Stimulated activated naive CD4-positive, alpha-beta T cell treated with Interleukin-2 at 50 U/mL for 16 hours (primary cell): ENCODE measurements at regions not wholly inside any gene's neighbourhood (a gene's known extent, or its start where the extent isn't known, plus 50 kb on each side); places are given as distances from the start of the nearest gene placed in this dataset.

ENCODE experiments used
- DNase-seq: peaks from one replicate; lab custom pipeline; 2025; lab: John Stamatoyannopoulos, UW

GRCh38 chr9:29830821-29831220 lies 2257.5 kb upstream of the C9orf72 start:
- no peak for DNase-seq

- no peak for DNase-seq
These were observed 2265.3 kb upstream of the C9orf72 start for GRCh38 chr9:29838491-29839020.

DNA sequence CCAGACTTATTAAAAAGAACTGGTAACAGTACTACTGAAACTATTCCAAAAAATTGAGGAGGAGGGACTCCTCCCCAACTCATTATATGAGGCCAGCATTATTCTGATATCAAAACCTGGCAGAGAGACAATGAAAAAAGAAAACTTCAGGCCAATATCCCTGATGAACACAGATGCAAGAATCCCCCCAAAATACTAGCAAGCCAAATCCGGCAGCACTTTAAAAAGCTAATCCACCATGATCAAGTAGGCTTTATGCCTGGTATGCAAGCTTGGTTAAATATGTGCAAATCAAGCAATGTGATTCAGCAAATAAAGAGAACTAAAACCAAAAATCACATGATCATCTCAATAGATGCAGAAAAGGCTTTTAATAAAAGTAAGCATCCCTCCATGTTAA lies 2271.0 kb upstream of the C9orf72 start:
- DNase-seq: no peak

DNA sequence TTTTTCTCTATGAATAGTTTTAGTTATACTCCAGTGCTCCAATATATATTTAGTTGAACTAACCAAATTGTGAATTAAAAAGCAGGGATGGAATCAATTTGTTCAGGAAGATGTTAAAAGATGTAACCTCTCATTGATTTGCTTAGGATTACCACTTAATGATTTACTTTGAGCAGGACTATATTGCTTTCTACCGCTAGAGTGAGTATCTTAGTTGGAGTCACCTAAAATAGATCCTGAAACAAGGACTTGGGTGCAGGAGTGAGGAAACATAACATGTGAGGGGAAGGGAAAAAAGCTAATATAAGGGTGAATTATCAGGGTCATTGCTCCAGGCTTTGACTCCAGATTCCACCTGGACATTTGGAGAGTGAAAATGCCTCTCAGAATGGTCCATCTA lies 2277.4 kb upstream of the C9orf72 start:
- DNase-seq: no peak

DNA sequence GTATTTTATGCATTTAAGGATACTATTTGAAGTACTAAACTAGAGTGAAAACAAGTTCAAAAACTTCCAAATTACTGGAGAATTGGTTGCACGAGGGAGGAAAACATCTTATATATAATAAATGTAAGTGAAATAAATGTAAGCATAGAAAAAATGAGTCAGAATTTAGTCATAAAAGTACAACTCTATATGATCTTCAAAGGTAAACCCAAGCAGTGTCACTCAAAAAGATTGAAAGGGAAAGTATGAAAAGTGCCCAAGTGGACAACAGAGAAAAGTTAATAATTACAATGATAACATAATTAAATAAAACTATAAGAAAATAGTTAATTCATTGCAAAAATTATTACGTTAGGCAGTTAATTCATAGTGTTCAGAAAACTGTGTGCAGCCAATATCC lies 2288.5 kb upstream of the C9orf72 start:
- DNase-seq: no peak

DNA sequence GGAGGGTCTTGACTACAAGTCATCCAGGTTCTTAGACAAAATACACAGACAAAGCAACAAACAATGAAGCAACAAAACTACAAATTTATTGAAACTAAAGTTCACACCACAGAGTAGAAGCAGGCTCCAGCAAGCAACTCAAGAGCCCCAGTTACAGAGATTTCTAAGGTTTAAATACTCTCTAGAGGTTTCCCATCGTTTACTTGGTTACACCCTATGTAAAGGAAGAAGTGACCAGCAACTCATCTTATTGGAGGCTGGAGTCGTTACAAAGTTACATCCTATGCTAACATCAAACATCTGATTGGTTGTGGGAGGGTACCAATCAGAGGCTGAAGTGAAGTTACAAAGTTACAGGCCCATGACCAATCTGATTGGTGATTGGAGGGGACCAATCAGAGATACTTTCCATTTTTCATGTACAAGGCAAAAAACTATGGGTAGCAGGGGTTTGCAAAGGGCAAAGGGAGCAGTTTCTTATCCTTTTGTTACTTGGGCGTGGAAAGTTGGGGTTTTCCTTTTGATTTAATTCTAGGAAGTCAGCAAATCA lies 2292.6 kb upstream of the C9orf72 start:
- no peak for DNase-seq

DNA sequence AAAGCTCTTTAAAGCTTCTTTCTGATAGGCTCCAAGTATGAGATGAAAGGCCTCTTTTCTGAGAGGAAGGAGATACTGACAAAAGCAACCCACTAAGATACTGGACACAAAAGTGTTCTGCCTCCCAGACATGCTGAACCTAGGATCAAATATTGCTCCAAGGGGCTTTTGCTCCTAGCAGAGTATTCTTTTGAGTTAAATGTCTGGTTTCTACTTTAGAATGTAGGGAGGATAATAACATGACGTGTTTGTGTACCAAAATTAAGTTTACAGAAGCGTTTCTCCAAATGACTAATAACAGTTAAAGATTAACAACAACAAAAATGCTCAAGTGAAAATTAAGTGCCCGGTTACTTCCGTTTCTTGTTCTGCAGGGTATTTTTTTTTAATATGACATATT lies 2293.3 kb upstream of the C9orf72 start:
- no peak for DNase-seq

DNA sequence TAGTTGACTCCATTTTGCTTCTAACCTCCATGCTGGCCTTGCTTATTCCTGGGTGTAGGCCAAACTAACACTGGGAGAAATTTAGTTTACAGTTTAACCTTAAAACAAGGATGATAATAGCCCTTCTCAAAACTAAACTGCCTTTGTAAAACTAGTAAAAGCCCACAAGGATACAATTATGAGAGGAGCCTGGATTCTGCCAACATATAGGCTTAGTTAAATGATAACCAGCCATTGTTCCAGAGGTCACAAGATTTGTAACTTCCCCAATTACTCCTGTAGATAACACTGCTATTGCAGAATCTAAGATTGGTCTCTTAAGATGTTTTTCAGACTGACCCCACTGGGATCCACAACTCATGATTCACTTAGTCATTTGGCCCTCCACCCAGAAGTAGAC lies 2300.3 kb upstream of the C9orf72 start:
- DNase-seq: no peak

DNA sequence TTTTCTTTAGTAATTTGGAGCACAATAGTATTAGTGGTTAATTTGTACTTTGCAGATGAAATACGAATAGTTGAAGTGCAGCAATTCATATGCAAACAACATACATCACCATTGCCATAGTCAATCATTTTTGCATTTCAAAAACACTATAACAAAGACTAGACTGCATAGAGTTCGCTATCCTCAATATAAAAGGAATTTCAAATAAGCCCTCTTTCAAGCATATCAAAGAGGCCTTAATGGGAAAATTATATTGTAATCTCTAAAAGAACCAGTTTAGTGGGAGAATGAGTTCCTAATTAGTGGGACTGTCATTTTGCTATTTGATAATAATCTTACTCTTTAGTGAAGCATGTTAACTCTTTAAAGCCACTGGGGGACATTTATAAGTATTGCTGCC lies 2302.3 kb upstream of the C9orf72 start:
- DNase-seq: no peak

DNA sequence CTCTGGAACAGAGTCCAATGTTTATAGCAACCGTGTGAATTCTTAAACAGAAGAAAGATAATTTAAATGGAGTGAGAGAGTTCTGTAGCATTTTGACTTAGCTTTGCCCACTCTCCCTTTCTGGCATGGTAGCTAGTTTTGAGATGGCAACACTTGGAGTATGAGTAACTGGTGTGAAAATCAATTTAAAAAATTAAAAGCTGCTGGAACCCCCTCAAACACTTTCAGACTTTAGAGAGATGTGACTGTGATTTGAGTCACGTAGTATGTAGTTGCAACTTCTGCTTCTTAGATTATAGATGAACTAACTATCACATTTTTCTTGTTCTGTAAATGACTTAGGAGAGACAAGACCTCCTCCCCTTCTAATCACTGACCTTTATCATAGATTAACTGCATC lies 2309.5 kb upstream of the C9orf72 start:
- DNase-seq: no peak

DNA sequence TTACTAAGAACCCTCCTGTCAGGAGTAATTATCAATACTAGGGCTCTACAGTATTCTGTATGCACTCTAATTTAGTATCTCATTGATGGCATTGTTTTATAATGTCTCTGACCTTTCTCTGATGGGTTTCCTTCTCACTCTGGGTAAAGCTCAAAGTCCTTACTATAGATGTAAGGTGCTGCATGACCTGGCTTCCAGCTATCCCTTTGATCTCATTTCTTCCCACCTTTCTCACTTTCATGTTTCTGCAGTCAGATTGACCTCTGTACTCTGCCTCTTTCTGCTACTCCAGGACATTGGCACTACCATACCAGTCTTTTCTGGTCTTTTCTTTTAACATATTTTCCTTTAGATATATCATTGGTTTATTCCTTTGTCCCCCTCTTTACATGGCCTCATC lies 2332.8 kb upstream of the C9orf72 start:
- DNase-seq: no peak

DNA sequence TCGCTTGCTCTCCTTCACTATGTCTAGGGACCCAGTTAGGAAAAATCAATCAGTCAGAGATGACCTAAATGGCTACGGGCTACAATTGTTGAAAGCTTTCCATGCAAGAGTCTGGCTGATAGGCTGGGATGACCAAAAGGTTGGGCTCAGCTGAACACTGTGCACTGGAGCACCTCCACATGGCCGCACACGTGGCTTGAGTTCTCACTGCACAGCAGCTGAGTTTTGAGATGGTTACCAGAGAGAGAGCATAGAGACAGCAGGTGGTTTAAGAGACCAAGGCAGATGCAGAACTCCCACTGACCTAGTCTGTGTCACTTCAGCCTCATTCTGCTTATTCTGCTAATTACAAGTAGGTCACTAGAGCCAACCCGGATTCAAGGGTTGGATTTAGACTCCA lies 2354.8 kb upstream of the C9orf72 start:
- DNase-seq: no peak

GRCh38 chr9:29939559-29939958 lies 2366.3 kb upstream of the C9orf72 start:
- DNase-seq: no peak

GRCh38 chr9:29945012-29945411 lies 2371.7 kb upstream of the C9orf72 start:
- DNase-seq: no peak

DNA sequence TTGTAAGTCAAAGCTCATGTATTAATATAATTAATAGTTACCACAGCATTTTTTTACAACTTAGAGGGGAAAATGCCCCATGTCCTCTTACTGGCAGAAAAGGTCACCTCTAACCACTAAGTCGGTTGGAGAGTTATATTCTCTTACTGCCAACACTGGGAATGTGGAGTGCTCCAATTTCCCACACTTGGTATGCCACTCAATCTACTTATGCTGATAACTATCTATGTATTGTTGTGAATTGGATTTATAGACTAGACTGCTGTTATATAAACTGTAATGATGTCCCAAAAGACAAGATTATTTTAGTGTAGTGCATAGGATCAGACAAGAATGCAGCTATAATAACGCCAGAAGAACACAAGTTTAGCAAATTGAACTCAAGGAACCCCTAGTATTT lies 2385.2 kb upstream of the C9orf72 start:
- no peak for DNase-seq

- no peak for DNase-seq
These were observed 2392.6 kb upstream of the C9orf72 start for GRCh38 chr9:29965834-29966233.

DNA sequence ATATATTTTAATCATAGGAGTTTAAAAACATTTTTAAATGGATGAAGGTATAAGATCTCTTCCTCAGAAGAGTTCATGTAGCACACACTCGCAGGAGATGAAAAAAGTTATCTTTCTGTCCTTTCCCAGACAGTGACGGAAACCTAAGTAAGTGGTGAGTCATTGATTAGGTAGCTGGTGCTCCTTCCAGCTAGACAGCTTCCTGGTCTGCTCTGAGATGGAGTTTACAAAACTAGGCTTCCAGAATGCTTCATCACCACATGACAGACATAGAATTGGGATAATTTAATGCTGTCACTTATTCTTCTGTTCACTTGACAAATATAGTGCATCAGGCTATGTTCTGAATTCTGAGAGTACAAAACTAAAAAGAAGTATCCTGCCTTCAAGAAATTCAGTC lies 2393.0 kb upstream of the C9orf72 start:
- no peak for DNase-seq

GRCh38 chr9:29968831-29969230 lies 2395.6 kb upstream of the C9orf72 start:
- DNase-seq: no peak

- DNase-seq: no peak
These were observed 2396.1 kb upstream of the C9orf72 start for GRCh38 chr9:29969408-29969807.

DNA sequence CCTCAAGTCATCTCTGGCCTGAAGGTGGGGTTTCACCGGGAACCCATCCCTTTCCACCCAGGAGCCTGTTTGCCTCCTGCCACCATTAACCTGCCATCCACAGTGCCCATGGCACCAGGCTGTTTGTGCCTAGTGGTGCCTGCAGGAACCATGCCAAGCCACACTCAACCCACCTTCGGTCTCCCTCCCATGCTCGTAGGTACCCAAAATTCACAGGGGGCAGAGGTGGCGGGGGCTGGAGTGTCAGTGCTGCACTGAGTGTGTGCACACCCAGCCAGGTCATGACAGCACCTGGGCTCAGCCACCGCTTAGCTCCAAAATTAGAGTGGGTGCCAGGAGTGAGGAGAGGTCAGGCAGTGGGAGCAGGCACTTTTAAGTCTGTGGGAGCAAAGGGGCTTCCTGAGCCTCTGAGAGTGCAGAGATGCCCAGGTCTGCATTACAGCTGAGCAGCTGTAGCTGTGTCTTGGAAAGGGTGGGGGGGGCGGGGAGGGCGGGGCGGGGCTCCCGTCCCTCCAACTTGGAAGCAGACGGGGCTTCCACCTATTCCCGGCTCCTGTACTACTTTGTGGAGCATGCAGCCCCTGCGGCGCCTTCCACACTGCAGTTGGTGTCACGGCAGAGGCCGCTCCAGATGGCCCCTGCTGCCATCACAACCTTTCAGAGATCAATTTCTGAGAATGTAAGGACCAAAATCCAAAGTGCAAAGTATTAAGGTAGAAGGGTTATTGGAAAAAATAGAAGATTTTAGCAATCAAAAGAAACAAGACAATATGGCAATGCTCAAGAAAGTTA lies 2396.8 kb upstream of the C9orf72 start:
- no peak for DNase-seq

- no peak for DNase-seq
These were observed 2400.9 kb upstream of the C9orf72 start for GRCh38 chr9:29974197-29974596.

GRCh38 chr9:29976981-29977380 lies 2403.7 kb upstream of the C9orf72 start:
- no peak for DNase-seq

DNA sequence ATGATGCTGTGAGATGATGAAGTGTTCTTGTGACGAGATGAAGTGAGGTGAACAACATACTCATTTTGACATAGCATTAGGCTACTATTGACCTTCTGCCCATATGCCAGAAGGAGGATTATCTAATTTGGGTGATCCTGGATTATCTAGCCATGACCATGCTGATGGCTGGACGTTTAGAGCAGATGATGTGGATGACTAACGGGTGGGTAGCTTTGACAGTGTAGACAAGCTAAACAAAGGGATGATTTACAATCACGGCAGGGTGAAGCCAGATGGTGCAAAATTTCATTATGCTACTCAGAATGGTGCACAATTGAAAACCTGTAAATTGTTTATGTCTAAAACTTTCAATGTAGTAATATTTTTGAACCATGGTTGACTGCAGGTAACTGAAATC lies 2403.4 kb upstream of the ACO1 start:
- no peak for DNase-seq

DNA sequence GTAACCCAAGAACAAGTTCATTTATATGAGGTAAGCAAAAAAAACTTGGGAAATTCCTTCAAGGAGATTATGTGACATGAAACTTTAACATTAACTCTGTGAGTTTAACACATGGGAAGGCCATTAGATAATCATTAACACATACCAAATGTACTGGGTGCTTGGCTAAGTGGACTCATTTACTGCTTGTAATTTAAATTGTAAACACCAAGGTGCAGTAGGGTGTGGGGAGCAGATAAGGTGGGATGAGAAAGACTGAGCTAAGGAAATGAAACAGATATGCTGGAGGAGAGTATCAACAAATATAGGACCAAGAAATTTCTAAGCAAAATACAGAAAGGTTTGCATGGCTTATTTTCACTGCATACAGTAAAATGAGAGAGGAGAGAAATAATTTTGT lies 2384.8 kb upstream of the ACO1 start:
- no peak for DNase-seq
